SH-SY5Y (cell line): ENCODE measurements at regions not wholly inside any gene's neighbourhood (a gene's known extent, or its start where the extent isn't known, plus 50 kb on each side); places are given as distances from the start of the nearest gene placed in this dataset.

Source experiments
- GATA2 ChIP-seq: IDR thresholded peaks from 2 replicates; pipeline ENCODE4 v1.6.1; 2011; ENCODE audit warnings: mild to moderate bottlenecking, low read depth, low read length
- GATA3 ChIP-seq: IDR thresholded peaks from 2 replicates; pipeline ENCODE4 v1.6.1; 2011; ENCODE audit warnings: low read depth, mild to moderate bottlenecking, low read length, moderate library complexity

GRCh38 chr1:188117436-188117835, 1288.7 kb downstream of the PLA2G4A start:
- TF ChIP-seq GATA3 (no peak), GATA2 (no peak)
